ENCODE measurements at regions not wholly inside any gene's neighbourhood (a gene's known extent, or its start where the extent isn't known, plus 50 kb on each side); places are given as distances from the start of the nearest gene placed in this dataset.
"Not testable (repeated sequence)": the region's sequence is repeated elsewhere in the genome, so short reads cannot be mapped to it uniquely, and the experiment has no call there.

DNA sequence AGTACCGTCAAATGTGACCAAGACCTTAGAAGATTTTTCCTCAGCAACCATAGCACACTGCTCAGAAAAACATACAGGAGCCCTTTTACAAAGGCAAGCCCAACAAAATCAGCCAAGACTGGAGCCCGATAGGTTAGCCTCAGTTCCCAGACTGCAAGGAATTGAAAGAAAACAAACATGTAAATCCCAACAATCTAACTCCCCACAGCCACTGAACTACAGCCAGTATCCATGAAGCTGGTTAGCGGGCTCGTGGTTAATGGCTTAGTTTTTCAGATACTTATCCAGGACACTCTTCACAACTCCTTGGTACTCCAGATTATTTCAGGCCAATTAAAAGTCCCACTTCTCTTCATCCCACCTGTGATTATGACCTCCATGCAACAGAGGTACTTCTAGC is 201.6 kb downstream of the IPMK start:
- DNase-seq, result no peak

DNA sequence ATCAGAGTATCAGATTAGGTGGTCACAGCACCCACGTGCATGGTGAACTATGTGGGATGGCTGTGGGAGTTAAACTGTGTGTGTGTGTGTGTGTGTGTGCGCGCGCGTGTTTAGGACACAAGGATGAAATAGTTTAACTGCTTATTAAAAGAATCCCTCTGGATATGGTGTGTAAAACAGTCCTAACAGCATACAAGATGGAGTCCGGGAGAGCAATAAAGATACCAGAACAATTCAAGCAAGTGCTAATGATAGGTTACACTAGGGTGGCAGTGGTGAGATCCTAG is 202.2 kb downstream of the IPMK start:
- no peak for DNase-seq

DNA sequence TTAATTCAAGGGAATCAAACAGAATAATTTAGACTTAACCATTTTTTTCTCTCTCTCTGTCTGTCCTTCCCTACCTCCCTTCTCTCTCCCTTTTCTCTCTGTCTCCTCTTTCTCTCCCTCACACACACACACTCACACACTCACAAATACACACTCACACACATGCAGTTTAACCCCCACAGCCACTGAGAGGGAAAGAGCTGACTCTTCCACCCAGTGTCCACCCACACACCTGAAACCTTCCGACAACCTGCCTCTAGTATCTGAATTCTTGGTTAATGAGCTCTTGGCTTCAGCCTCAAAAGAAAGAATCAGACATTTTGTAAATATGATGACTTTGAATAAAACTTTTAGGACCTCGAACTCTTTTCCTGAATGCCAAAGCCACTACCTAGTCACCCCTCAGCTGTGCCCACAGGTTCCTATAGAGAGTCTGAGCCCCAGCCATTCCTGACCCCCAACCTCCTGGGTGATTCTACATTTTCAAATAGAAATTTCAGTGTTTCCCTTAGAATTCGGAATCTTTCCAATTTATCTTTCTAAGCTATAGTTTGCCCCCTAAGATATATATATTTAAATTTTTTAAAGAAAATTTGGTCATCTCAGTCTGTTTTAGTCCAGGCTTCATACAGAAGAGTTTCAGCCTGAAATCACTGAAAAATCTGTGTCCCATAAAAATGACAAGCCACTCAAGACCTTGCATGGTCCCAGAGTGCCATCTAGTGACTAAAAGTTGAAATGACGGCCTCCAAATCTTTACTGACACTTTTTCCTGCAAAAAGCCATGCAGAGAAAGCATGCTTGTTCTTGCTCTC is 202.8 kb downstream of the IPMK start:
- peak; percentile 60 for DNase-seq

DNA sequence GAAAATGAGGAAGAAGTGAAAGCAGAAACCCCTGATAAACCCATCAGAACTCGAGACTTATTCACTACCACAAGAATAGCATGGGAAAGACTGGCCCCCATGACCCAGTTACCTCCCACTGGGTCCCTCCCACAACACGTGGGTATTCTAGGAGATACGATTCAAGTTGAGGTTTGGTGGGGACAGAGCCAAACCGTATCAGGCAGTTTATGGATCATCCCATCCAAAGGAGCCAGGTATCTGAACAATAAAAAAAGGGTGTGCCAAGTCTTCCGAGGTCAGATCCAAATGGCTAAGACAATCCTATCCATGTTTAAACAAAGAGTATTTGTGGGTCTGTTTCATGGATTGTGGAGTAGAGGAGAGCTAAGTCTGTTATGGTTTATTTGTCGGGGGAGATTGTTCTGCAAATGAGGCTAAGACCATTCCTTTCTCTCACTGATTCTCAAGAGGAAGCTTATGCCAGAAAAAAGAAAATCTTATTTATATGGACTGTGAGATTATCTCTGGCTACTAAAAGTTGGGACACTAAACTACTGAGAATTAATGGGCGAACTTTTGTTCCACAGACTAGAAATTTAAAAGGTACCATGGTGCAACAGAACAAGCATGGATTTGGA is 203.7 kb downstream of the IPMK start:
- no peak for DNase-seq

DNA sequence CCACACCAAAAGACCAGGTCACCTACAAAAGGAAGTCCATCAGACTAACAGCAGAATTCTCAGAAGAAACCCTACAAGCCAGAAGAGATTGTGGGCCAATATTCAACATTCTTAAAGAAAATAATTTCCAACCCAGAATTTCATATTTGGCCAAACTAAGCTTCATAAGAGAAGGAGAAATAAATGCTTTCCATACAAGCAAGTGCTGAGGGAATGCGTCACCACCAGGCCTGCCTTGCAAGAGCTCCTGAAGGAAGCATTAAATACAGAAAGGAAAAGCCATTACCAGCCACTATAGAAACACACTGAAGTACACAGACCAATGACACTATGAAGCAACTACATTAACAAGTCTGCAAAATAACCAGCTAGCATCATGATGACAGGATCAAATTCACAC is 209.0 kb downstream of the IPMK start:
- DNase-seq, result not testable (repeated sequence)

DNA sequence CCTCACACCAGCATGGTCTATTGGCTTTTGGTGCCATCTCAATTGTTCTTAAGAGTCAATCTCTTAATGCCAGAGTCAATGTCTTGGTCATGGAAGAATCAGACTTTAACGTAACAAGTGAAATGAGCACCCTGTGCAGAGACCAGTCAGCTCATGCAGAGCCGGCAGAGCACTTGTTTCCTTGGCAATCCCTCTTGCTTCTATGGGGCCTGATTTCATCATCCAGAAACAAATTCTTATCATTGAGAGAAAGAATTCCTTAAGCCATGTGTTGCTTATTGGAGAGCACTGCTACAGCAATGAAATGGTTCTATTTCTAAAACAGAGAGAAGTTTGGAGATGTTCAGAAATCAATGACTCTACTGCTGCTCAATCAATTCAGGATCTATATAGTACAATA is 212.8 kb downstream of the IPMK start:
- peak; percentile 36 for DNase-seq

DNA sequence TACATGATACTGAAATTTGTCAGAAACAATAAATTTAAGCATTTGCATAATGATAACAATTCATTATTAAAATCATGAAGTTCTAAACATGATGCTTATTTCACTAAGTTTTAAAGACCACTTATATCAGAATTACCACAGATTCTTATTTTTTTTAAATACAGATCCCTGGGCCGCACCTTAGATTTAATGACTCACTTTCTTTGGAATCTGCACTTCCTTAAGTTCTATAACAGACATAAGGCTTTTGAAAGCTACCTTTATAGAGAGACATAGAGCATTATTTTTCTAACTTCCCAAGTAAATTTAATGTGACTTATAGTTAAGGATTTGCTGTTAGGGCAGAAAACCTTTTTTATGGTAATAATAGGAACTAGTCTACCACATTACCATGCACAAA is 214.9 kb downstream of the IPMK start:
- no peak for DNase-seq

DNA sequence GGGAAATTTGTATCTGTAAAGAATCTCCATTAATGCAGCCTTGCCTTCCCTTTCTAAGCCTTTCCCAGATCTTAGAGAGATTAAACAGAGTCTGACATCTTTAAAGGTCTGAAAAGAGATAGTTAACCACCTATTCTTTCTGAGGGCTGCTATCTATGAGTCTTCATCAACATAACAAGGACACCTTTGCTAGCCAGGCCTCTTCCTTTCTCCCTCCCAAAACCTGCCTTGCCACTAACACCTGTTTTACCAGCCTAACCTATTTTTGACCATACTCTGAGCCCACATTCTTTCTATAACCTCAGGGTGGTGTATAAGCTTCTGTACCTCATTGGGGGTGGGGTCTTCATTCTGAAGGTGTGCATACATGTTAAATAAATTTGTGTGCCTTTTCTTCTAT is 217.1 kb downstream of the IPMK start:
- no peak for DNase-seq

DNA sequence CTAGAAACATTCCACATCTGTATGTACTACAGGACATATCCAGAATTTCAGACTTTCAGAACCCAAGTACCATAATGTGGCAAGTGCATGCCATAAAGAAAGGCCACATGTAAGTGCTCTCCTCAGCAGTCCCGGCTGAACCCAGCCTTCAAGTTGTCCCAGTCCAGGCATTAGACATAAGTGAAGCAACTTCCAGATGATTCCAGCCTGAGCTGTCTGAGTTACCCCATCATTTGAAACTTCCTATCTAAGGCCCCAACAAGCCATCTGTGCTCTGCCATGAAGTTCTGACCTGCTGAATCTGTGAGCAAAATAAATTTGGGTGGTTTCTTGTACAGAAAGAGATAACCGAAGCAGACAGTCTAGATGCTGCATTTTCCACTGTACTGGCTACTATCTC is 218.8 kb downstream of the IPMK start:
- no peak for DNase-seq

DNA sequence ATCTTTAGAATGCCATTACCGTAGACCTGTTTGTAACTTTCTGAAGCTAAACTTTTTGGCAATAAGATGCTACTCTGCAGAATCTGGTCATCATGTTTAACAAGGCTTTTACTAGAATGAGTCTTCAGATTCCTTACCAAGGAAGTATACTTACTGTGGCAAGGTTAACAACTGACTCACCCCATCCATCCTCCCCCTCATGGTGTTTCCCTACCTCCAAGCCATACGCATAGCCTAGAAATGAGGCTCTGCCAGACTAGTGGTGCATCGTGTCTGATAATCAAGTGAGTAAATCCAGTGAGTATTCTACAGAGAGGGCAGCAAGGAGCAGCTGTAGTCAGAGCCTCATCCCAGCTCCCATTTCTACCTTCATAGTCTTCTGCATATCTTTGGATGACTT is 223.6 kb downstream of the IPMK start:
- DNase-seq, result peak; percentile 89

DNA sequence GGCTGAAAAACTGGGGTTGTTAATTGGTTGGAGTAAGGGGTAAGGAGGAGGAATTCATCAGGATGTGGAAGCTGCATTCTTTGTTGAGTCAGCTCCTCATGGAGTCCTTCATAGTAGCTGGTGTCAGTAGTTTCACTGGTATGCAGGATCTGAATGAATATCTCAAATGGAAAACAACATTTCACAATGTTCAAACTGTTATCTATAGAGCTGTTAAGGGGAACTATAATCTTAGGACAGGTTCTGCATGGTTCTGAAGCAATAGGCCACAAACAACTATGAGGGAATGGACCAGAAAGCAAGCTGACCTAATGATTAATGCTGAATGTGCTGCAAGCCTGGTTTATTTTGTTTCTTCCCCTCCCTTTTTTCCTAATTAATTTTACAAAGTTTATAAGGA is 225.8 kb downstream of the IPMK start:
- DNase-seq, result no peak

DNA sequence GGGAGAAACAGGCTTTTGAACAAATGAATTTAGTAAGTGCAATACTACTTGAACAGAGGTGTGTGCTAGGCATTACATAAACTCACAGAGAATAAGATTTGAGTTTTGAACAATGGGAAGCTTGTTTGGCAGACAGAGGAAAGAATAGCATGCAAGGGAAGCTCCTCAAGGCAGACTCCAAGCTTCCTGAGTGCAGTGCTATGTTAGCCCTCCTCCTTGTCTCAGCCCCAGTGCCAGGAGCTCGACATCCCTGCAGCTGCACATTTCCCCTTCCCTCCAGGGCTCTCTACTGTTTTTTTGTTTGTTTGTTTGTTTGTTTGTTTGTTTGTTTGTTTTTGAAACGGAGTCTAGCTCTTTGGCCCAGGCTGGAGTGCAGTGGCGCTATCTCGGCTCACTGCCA is 237.5 kb downstream of the IPMK start:
- no peak for DNase-seq

DNA sequence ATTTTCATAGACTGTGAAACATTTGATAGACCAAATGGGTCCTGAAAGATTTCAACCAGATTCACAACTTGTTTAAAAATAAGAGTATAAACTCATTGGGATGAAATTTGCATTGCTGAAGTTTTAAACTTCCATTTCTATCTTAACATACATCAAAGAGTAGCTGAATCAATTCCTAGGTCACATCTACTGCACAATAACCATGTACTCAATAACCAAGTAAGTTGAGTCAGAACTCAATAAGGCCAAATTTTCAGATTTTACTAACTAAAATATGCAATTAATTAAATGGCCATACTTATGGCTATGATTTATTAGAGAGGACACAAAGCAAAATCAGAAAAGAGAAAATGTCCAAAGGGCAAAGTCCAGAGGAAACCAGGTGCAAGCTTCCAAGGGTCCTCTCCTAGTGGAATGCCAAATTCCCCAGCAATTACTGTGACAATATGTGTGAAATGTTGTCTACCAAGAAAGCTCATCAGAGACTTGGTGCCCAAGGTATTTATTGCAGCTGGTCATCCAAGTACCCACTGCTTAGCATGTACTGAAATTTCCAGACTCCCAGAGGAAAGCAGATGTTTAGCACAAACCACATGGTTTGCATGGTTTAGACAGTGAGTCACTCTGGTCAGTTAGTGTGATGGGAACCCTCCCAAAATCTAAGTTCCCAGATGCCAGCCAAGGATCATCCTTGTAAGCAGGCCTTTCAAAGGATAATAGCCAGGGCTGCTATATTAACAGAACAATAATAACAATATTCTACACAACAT is 238.9 kb downstream of the IPMK start:
- peak; percentile 89 for DNase-seq

DNA sequence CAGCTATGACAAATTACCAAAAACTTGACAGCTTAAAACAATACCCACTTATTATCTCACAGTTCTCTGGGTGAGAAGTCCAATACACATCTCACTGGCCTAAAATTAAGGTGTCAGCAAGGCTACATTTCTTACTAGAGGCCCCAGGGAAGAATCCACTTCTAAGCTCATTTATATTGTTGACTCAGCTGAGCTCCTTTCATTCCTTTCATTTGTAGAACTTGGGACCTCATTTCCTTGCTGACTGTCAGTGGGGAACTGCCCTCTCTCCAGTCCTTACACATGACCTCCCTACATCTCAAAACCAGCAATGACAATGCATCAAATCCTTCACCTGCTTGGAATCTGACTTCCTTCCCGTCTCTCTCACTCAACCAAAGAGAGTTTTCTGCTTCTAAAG is 240.3 kb downstream of the IPMK start:
- DNase-seq, result no peak

DNA sequence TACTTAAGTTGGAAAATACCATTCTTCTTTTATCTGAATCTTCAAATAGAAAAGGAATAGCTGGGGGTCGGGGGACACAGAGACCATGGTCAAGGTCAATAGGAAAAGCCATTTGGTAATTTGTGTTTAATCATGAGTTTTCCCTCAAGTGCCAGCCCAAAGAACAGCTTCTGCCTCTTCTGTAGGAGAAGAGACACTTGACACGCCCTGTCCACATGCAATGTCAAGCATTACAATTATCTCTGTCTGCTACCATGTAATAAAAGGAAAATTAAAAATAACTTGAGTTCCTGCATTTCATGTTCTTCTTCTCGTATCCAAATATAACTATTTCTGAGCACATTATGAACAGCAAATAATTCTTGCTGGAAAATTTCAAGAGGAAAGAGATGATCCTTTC is 241.7 kb downstream of the IPMK start:
- no peak for DNase-seq

DNA sequence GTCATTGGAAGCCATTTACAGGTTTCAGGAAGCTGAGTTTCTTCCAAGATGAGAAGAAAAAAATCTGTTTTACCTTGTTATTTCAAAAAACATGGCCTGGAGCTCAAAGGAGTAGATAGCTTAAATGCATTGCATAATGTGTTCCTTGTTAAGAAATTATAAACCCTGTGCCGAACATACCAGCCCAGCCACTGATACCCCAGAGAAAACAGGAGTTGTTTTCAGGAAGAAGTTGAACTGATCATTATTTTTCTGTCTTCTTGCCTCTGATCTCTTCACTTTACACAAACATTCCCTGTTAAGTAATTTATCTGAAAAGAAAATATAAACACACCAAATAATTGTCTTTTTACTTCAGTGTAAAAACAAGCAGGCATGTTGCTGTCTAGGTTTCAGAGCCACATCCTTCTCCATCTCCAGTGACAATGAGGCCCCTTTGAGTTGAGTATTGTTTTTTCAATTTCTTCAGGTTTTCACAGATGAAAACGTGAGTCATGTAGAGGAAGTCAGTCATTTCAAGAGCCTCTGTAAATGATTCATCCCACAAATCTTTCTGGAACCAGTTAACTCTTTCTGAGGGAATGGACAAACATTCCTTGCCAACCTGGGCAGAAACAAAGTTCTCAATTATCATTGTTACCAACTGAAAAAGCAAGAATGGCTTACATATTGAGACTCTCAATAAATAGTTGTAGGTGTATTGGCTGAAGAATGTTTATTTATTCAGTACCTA is 244.2 kb downstream of the IPMK start:
- peak; percentile 91 for DNase-seq

DNA sequence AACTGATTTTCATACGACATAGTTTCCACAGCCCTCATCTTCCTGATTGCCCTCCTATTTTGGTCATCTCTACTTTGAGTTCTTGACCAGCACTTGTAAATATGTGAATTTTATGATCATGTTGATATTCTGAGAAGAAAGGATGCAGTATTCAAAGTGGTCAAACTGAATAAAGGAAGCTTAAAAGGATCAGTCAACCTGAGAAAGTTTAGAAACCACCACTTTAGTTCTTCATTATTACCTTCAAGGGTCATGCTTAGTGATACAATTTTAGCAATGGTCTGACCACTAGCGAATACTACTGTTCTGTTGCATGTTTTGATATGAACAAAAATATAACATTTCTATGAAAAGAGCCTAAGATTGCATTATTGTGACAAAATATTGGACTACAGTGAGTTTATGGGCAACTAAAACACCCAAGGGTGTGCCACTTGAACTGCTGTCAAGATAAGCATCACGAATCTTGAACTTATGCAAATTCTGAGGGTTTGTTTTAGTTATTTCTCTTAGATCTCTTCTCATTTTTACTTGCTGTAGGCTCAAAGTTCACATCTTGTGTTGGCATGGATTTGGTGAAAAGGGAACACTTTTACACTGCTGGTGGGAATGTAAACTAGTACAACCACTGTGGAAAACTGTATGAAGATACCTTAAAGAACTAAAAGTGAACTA is 247.7 kb downstream of the IPMK start:
- DNase-seq, result no peak

DNA sequence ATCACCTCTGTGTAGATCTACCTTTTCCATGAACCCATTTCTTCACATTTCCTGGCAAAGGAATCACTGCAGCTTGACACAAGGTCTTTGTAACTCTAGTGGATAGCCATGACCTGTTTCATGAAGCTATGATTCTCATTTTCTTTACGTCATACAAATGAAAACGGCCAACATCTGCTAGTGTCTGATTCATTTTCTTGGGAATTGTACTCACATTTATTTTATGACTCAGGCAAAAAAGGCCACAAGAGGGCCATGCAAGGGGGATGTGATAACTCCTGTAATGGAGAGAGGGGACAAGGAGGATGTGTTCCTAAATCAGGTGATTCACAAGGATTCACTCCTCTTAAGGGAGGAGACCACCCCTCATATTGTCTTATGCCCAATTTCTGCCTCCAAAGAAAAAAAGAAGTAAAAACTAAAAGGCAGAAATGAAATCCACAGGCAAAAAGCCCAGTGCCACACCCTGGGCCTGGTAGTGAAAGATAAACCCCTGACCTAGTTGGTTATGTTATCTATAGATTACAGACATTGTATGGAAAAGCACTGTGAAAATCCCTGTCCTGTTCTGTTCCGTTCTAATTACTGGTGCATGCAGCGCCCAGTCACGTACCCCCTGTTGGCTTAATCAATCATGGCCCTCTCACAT is 249.9 kb downstream of the IPMK start:
- DNase-seq, result peak; percentile 92

DNA sequence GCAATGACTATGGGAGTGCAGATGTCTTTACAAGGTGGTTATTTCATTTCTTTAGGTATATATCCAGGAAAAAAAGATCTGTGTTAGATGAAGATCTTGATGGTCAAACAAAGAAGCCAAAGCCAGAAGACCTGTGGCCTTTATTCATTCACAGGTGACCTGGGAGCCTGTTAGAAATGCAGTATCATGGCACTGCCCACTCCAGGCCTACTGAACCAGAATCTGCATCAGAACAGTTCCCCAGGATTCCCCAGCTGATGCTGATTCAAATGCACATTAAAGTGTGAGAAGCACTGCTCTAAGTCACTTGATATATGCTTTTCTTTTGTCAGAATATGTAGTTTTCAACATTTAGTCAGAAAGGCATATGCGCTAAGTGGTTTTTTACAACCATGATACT is 251.1 kb downstream of the IPMK start:
- DNase-seq, result no peak

DNA sequence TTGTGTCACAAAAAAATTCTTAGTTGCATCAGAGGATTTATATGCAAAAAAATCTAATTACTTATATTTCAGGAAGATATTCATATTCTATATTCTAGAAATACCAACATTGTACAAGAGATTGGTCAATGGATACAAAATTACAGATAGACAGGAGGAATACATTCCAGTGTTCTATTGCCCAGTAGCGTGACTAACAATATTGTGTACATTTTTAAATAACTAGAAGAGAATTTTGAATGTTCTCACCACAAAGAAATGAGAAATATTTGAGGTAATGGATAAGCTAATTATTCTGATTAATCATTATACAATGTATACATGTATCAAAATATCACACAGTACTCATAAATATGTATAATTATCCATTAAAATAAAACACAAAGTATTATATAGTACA is 253.3 kb downstream of the IPMK start:
- DNase-seq, result peak; percentile 13

DNA sequence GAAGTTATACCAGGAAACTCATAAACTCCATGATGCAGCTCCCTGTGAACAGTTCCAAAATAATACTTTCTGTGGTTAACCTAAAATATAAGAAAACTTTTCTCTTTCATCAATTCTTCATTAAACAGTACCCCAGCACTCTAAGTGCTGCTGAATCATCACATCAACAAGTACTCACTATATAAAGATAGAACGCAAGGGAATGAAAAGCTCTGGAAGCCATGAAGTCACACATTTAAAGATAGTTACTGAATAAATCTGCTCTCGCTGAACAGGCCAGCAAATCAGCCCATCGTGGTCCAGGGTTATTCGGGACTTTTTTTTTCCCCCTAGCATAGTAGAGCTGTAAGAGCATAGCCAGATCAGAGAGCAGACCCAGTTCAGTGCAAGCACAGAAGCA is 254.3 kb downstream of the IPMK start:
- DNase-seq, result peak; percentile 17

DNA sequence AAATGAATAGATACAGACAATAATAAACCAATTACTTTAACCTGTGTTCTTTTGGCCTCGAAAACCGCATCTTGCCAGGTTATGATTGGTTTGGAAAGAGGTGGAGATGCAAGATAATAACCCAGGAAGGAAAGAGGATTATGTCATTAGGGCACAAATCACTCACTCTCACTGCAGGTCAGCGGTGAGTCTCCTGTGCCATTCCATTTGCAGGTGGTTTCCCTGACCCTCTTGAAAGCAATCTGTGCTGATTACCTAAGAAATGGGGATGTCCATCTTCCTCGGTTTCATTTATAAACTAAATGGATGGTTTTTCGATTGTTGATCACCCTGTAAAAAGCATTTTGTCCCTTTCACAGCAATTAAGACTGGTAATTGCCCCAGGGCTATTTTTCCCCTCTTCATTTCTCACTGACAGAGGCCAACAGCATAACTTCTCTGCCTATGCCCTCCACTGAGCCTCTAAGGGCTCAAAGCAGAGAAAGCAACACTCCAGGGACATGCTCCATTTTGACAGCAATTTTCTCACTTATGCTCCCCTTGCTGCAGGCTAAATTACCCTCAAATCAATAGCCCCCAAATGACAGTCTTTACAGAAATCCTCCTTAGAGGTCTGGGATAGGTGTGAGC is 257.5 kb downstream of the IPMK start:
- DNase-seq, result no peak

Measured in fibroblast of upper back skin (primary cell).